H1 (cell line): ENCODE measurements at regions not wholly inside any gene's neighbourhood (a gene's known extent, or its start where the extent isn't known, plus 50 kb on each side); places are given as distances from the start of the nearest gene placed in this dataset.

Source experiments
- CREB1 ChIP-seq: IDR thresholded peaks from 2 replicates; pipeline ENCODE4 v1.6.1; 2012; ENCODE audit warnings: inconsistent platforms
- EP300 ChIP-seq, 2 experiments: IDR thresholded peaks; 1 replicate in 1 of 2; 2 replicates in 1 of 2; pipeline ENCODE4 v1.6.1; 2011 to 2012; ENCODE audit warnings: low read depth in 2 of 2, low read length in 2 of 2, mild to moderate bottlenecking in 2 of 2, borderline replicate concordance in 1 of 2, inconsistent platforms in 1 of 2, moderate library complexity in 1 of 2
- EZH2 ChIP-seq: fragments of 200-600 bp; sonication (generic); IDR thresholded peaks from 2 replicates; pipeline ENCODE4 v1.7.1; 2012; ENCODE audit warnings: low read depth, mild to moderate bottlenecking, moderate library complexity, low read length, inconsistent platforms; ENCODE audit not compliant: severe bottlenecking
- NRF1 ChIP-seq: IDR thresholded peaks from 2 replicates; pipeline ENCODE4 v1.6.1; 2011; ENCODE audit warnings: mild to moderate bottlenecking, low read depth, low read length, improper control_type of control experiment
- POLR2A ChIP-seq, 2 experiments: IDR thresholded peaks; 1 replicate in 1 of 2; 2 replicates in 1 of 2; pipeline ENCODE4 v1.6.1; 2011; ENCODE audit warnings: low read depth in 2 of 2, low read length in 2 of 2, mild to moderate bottlenecking in 2 of 2; ENCODE audit errors: control extremely low read depth in 1 of 2
- POLR2AphosphoS5 ChIP-seq: IDR thresholded peaks from 2 replicates; pipeline ENCODE4 v1.6.1; 2011; ENCODE audit warnings: low read depth, low read length
- RXRA ChIP-seq: IDR thresholded peaks from 2 replicates; pipeline ENCODE4 v1.6.1; 2011; ENCODE audit warnings: low read depth, mild to moderate bottlenecking, low read length, moderate library complexity; ENCODE audit not compliant: insufficient read depth
- TAF1 ChIP-seq: IDR thresholded peaks from 2 replicates; pipeline ENCODE4 v1.6.1; 2011; ENCODE audit warnings: mild to moderate bottlenecking, low read depth, low read length
- TEAD4 ChIP-seq: IDR thresholded peaks from 2 replicates; pipeline ENCODE4 v1.6.1; 2012; ENCODE audit warnings: low read depth, low read length, inconsistent platforms, mixed read lengths
- YY1 ChIP-seq: IDR thresholded peaks from 2 replicates; pipeline ENCODE4 v1.6.1; 2011; ENCODE audit warnings: low read depth, mild to moderate bottlenecking, low read length
- ZNF274 ChIP-seq: IDR thresholded peaks from 2 replicates; pipeline ENCODE4 v1.7.0; 2012; ENCODE audit warnings: low read length, borderline replicate concordance; ENCODE audit errors: extremely low read depth
- TF ChIP-seq, protein P1 (sequence below), 3 experiments: IDR thresholded peaks; 1 replicate in 2 of 3; 2 replicates in 1 of 3; pipeline versions ENCODE4 v1.5.1 to v1.6.1; 2011; ENCODE audit warnings: low read length in 3 of 3, mild to moderate bottlenecking in 3 of 3, inconsistent platforms in 2 of 3, low read depth in 1 of 3, moderate library complexity in 1 of 3; ENCODE audit not compliant: insufficient read depth in 1 of 3; ENCODE audit errors: control extremely low read depth in 1 of 3
- TF ChIP-seq, protein P2 (sequence below): IDR thresholded peaks from 2 replicates; pipeline ENCODE4 v1.6.1; 2012; ENCODE audit warnings: low read length, inconsistent platforms
- TF ChIP-seq, protein P3 (sequence below): IDR thresholded peaks from 2 replicates; pipeline ENCODE4 v1.6.1; 2011; ENCODE audit warnings: low read depth, mild to moderate bottlenecking, low read length; ENCODE audit not compliant: insufficient read depth

DNA sequence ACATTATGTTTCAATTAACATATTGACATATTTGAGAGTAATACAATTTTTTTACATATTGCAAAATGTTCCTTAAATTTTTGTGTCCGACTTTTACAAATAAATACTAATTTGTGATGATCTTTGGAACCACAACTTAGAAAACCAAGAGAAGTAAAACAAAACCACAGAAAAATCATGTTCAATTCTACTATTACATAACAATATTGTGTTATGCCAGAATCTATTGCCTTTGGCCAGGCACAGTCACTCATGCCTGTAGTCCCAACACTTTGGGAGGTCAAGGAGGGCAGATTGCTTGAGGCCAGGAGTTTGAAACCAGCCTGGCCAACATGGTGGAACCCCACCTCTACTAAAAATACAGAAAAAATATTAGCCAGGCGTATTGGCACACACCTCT is 92.8 kb upstream of the APCDD1 start:
- TF ChIP-seq EP300 (IDR thresholded peaks at IDR 0.05; ENCODE audit: borderline replicate concordance in 1 of 2, low read depth in 2 of 2, low read length in 2 of 2) (no peak), POLR2A (IDR thresholded peaks at IDR 0.05; ENCODE audit: control extremely low read depth in 1 of 2, low read depth in 2 of 2, low read length in 2 of 2) (no peak), YY1 (no peak), TEAD4 (no peak), CREB1 (no peak), NRF1 (no peak), POLR2AphosphoS5 (no peak), RXRA (no peak), TAF1 (no peak), EZH2 (no peak), ZNF274 (no peak)
- TF ChIP-seq, protein P1, sequence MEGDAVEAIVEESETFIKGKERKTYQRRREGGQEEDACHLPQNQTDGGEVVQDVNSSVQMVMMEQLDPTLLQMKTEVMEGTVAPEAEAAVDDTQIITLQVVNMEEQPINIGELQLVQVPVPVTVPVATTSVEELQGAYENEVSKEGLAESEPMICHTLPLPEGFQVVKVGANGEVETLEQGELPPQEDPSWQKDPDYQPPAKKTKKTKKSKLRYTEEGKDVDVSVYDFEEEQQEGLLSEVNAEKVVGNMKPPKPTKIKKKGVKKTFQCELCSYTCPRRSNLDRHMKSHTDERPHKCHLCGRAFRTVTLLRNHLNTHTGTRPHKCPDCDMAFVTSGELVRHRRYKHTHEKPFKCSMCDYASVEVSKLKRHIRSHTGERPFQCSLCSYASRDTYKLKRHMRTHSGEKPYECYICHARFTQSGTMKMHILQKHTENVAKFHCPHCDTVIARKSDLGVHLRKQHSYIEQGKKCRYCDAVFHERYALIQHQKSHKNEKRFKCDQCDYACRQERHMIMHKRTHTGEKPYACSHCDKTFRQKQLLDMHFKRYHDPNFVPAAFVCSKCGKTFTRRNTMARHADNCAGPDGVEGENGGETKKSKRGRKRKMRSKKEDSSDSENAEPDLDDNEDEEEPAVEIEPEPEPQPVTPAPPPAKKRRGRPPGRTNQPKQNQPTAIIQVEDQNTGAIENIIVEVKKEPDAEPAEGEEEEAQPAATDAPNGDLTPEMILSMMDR (IDR thresholded peaks at IDR 0.05; ENCODE audit: control extremely low read depth in 1 of 3, insufficient read depth in 1 of 3, low read depth in 1 of 3, low read length in 3 of 3) = no peak
- TF ChIP-seq, protein P2, sequence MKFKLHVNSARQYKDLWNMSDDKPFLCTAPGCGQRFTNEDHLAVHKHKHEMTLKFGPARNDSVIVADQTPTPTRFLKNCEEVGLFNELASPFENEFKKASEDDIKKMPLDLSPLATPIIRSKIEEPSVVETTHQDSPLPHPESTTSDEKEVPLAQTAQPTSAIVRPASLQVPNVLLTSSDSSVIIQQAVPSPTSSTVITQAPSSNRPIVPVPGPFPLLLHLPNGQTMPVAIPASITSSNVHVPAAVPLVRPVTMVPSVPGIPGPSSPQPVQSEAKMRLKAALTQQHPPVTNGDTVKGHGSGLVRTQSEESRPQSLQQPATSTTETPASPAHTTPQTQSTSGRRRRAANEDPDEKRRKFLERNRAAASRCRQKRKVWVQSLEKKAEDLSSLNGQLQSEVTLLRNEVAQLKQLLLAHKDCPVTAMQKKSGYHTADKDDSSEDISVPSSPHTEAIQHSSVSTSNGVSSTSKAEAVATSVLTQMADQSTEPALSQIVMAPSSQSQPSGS = no peak
- TF ChIP-seq, protein P3, sequence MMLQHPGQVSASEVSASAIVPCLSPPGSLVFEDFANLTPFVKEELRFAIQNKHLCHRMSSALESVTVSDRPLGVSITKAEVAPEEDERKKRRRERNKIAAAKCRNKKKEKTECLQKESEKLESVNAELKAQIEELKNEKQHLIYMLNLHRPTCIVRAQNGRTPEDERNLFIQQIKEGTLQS = no peak
